Gastrocnemius medialis (tissue), 4 donors: ENCODE measurements at regions not wholly inside any gene's neighbourhood (a gene's known extent, or its start where the extent isn't known, plus 50 kb on each side); places are given as distances from the start of the nearest gene placed in this dataset.
"Not testable (repeated sequence)": the region's sequence is repeated elsewhere in the genome, so short reads cannot be mapped to it uniquely, and the experiment has no call there.

Experiments used
- ATAC-seq, 2 donors: fragments of 150-250 bp; one replicate each; pipeline ENCODE4 v1.9.1; 2016
- DNase-seq, 2 donors: peaks; one replicate each; pipeline ENCODE4 v3.0.0-alpha.2; 2019
- H3K27ac ChIP-seq, 4 donors: fragments of 200-600 bp; sonication (generic); 1 replicate in 1 of 4; 2 replicates in 3 of 4; pipeline ENCODE4 v1.5.1; 2016 to 2018; ENCODE audit warnings: mild to moderate bottlenecking in 2 of 4, moderate library complexity in 1 of 4
- H3K27me3 ChIP-seq, 3 donors: fragments of 200-600 bp; sonication (generic) in 2 of 3; 1 replicate in 1 of 3; 2 replicates in 2 of 3; pipeline versions ENCODE4 v1.5.1 to v1.6.0; 2016 to 2019; ENCODE audit warnings: mild to moderate bottlenecking in 1 of 3, moderate library complexity in 1 of 3
- H3K36me3 ChIP-seq, 2 donors: fragments of 200-600 bp; sonication (generic) in 1 of 2; one replicate each; pipeline ENCODE4 v1.5.1; 2017 to 2018
- H3K4me1 ChIP-seq, 2 donors: fragments of 200-600 bp; sonication (generic) in 1 of 2; one replicate each; pipeline ENCODE4 v1.5.1; 2016 to 2017; ENCODE audit warnings: mild to moderate bottlenecking in 2 of 2
- H3K4me3 ChIP-seq, 4 donors: fragments of 200-600 bp; sonication (generic) in 3 of 4; 1 replicate in 1 of 4; 2 replicates in 3 of 4; pipeline ENCODE4 v1.5.1; 2016 to 2019; ENCODE audit warnings: mild to moderate bottlenecking in 2 of 4
- H3K9me3 ChIP-seq, 3 donors: fragments of 200-600 bp; sonication (generic) in 2 of 3; 1 replicate in 1 of 3; 2 replicates in 2 of 3; pipeline ENCODE4 v1.5.1; 2016 to 2019
- POLR2A ChIP-seq, 2 donors: fragments of 450-650 bp; IDR thresholded peaks; one replicate each; pipeline ENCODE4 v1.6.1; 2017; ENCODE audit warnings: antibody characterized with exemption in 2 of 2, mild to moderate bottlenecking in 2 of 2, moderate library complexity in 2 of 2
- in situ Hi-C, 4 donors: fragments of 200-750 bp; cut with MboI; loops; one replicate each; pipeline versions ENCODE4 v1.15.0 to v1.8.0; 2017; ENCODE audit warnings: low sequenced_read_pairs in 4 of 4
- intact Hi-C: fragments of 100-400 bp; cut with DNase I; formaldehyde crosslinking; loops from one replicate; pipeline ENCODE4 v1.15.1; 2023; ENCODE audit warnings: low total_unique reads
- TF ChIP-seq, protein P1 (sequence below), 5 experiments: fragments of 450-650 bp in 3 of 5; fragments of 200-600 bp in 2 of 5; sonication (generic) in 2 of 5; IDR thresholded peaks in 4 of 5; conservative IDR thresholded peaks in 1 of 5; 1 replicate in 4 of 5; 2 replicates in 1 of 5; pipeline ENCODE4 v1.5.1; 2016 to 2019; ENCODE audit warnings: antibody characterized with exemption in 5 of 5, mild to moderate bottlenecking in 3 of 5, moderate library complexity in 3 of 5

DNA sequence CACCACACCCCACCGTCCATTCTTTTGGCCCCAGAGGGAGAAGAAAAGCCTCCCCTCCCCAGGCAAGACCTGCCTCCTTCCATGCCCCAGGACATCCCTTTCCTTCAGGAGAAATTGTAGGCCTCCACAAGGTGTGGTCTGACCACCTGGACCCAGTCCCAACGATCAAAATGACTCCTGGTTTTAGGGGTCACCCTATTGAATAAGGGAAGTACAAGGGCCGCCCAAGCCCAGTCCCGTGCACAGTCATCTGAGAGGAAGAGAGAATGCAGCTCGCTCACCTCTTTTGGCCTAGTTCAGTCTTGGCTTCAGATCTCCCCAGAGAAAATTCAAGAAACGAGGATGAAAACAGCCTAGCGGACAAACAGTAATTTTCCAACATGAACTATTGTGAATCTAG lies 249.1 kb downstream of the UACA start:
- H3K36me3 ChIP-seq, result no peaks in the 10 kb centered on the region
- intact Hi-C loops (no loop called here), in situ Hi-C loops (no loop called here)
- H3K27ac ChIP-seq, result no peak overlapping the region
- TF ChIP-seq POLR2A (IDR thresholded peaks at IDR 0.05), result no peak
- TF ChIP-seq, protein P1, sequence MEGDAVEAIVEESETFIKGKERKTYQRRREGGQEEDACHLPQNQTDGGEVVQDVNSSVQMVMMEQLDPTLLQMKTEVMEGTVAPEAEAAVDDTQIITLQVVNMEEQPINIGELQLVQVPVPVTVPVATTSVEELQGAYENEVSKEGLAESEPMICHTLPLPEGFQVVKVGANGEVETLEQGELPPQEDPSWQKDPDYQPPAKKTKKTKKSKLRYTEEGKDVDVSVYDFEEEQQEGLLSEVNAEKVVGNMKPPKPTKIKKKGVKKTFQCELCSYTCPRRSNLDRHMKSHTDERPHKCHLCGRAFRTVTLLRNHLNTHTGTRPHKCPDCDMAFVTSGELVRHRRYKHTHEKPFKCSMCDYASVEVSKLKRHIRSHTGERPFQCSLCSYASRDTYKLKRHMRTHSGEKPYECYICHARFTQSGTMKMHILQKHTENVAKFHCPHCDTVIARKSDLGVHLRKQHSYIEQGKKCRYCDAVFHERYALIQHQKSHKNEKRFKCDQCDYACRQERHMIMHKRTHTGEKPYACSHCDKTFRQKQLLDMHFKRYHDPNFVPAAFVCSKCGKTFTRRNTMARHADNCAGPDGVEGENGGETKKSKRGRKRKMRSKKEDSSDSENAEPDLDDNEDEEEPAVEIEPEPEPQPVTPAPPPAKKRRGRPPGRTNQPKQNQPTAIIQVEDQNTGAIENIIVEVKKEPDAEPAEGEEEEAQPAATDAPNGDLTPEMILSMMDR (IDR thresholded peaks at IDR 0.05 in 4 of 5, conservative IDR thresholded peaks at IDR 0.05 in 1 of 5), result no peak
- H3K9me3 ChIP-seq, result peaks cover 0 to 4% (median 0%) of the 10 kb centered on the region in 3 donors
- ATAC-seq (no peak), DNase-seq (no peak)
- no peaks in the 10 kb centered on the region for H3K4me1 ChIP-seq
- H3K27me3 ChIP-seq, result no peaks in the 10 kb centered on the region
- no peak overlapping the region for H3K4me3 ChIP-seq

DNA sequence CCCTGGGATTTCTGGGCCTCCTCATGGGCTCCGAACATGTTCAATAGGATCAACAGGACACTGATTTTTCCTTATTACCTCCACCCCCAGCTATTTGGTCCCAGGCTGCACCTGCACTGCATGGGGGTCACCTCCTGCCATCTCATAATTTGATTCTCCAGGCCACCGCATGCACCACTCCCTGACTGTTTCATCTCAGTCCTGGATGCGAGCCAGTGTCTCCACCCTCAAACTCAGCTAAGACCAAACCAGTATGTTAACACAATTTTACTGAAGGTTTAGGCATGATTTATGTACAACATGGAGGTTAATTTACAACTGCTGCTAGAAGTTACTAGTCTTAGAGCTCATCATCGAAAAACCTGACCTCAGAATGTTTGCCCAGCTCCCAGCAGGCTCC lies 249.5 kb downstream of the UACA start:
- no peak overlapping the region for H3K4me3 ChIP-seq
- TF ChIP-seq, protein P1 (IDR thresholded peaks at IDR 0.05 in 4 of 5, conservative IDR thresholded peaks at IDR 0.05 in 1 of 5), result no peak
- TF ChIP-seq POLR2A (IDR thresholded peaks at IDR 0.05), result no peak
- ATAC-seq (no peak), DNase-seq (no peak)
- no peaks in the 10 kb centered on the region for H3K27me3 ChIP-seq
- in situ Hi-C loops, result no loop called here
- intact Hi-C loops, result no loop called here
- no peak overlapping the region for H3K27ac ChIP-seq
- peaks cover 0 to 4% (median 0%) of the 10 kb centered on the region in 3 donors for H3K9me3 ChIP-seq
- peaks cover 4% of the 10 kb centered on the region in 2 donors for H3K4me1 ChIP-seq
- no peaks in the 10 kb centered on the region for H3K36me3 ChIP-seq

DNA sequence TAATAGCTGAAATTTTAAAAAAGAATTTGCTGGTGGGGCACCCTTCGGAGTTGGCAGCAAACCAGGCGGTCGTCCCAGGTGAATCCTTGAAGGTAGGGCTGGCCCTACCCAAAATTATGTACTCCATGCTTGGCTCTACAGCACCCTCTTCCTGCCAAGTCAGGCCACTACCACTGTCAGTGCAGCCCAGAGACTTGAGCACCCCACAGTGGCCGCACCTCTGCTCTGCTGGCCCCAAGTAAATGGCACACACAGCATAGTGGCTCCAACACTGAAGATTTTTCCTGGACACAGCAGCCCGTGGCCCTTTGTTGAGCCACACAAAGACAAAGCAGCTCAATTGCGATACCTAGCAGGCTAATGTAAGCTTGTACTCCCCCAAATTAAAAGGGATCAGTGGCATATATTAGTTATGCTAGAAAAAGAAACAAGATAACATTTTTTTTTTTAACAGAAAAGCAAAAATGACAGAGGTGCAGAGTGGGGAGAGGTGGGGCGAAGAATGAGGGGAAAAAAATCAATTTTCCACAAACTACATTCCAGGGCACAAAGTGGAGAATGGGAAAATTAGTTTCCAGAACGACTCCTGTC lies 250.5 kb downstream of the UACA start:
- Histone ChIP-seq H3K27me3 (no peaks in the 10 kb centered on the region), H3K27ac (no peak overlapping the region), H3K36me3 (no peaks in the 10 kb centered on the region), H3K9me3 (peaks cover 0 to 4% (median 0%) of the 10 kb centered on the region in 3 donors), H3K4me1 (peaks cover 7 to 9% of the 10 kb centered on the region in 2 donors), H3K4me3 (no peak overlapping the region)
- ATAC-seq (no peak), DNase-seq (no peak)
- TF ChIP-seq, protein P1 (IDR thresholded peaks at IDR 0.05 in 4 of 5, conservative IDR thresholded peaks at IDR 0.05 in 1 of 5), result no peak
- TF ChIP-seq POLR2A (IDR thresholded peaks at IDR 0.05), result no peak
- in situ Hi-C loops, result no loop called here
- intact Hi-C loops, result no loop called here

DNA sequence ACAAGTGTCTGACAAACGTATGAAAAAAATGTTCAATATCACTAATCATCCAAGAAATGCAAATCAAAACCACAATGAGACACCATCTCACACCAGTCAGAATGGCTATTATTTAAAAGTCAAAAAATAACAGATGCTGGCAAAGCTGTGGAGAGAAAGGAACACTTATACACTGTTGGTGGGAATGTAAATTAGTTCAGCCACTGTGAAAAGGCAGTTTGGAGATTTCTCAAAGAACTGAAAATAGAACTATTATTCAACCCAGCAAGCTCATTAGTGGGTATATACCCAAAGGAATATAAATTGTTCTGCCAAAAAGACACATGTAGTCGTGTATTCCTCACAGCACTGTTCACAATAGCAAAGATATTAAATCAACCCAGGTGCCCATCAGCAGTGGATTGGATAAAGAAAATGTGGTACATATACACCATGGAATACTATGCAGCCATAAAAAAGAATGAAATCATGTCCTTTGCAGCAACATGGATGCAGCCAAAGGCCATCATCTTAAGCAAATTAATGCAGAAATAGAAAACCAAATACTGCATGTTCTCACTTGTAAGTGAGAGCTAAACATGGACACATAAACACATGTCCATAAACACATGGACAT lies 251.3 kb downstream of the UACA start:
- H3K4me1 ChIP-seq, H3K27ac ChIP-seq, DNase-seq, H3K36me3 ChIP-seq, ATAC-seq, in situ Hi-C loops, H3K4me3 ChIP-seq, intact Hi-C loops, H3K9me3 ChIP-seq, H3K27me3 ChIP-seq: not testable (repeated sequence)

DNA sequence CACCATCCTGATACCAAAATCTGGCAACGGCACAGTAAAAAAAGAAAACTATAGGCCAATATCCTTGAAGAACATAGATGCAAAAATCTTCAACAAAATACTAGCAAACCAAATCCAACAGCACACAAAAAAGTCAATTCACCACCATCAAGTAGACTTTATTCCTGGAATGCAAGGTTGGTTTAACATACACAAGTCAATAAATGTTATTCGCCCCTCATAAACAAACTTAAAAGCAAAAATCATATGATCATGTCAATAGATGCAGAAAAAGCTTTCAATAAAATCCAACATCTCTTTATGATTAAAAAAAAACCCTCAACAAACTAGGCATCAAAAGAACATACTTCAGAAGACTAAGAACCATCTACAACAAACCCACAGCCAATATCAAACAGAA lies 252.9 kb downstream of the UACA start:
- H3K4me1 ChIP-seq, result peaks cover 7 to 19% of the 10 kb centered on the region in 2 donors

More for the DNA sequence above, 252.9 kb downstream of the UACA start:
- no peak for TF ChIP-seq POLR2A (IDR thresholded peaks at IDR 0.05)
- TF ChIP-seq, protein P1 (IDR thresholded peaks at IDR 0.05 in 4 of 5, conservative IDR thresholded peaks at IDR 0.05 in 1 of 5), result no peak
- ATAC-seq (no peak), DNase-seq (no peak)
- Histone ChIP-seq H3K27me3 (no peaks in the 10 kb centered on the region), H3K27ac (no peak overlapping the region), H3K4me3 (no peak overlapping the region), H3K36me3 (no peaks in the 10 kb centered on the region), H3K9me3 (peaks cover 0 to 4% (median 0%) of the 10 kb centered on the region in 3 donors)
- intact Hi-C loops (no loop called here), in situ Hi-C loops (no loop called here)
